HEK293T (cell line): ENCODE measurements at regions not wholly inside any gene's neighbourhood (a gene's known extent, or its start where the extent isn't known, plus 50 kb on each side); places are given as distances from the start of the nearest gene placed in this dataset.

Experiments
- ARNT ChIP-seq: fragments of 450-650 bp; IDR thresholded peaks from 2 replicates; pipeline ENCODE4 v1.6.1; 2017; ENCODE audit warnings: mild to moderate bottlenecking
- BHLHE40 ChIP-seq: fragments of 450-650 bp; IDR thresholded peaks from 2 replicates; pipeline ENCODE4 v1.6.1; 2016; ENCODE audit warnings: mild to moderate bottlenecking, moderate library complexity, borderline replicate concordance
- CTBP1 ChIP-seq: fragments of 450-650 bp; IDR thresholded peaks from 2 replicates; pipeline ENCODE4 v1.6.1; 2016; ENCODE audit warnings: borderline replicate concordance
- ELF4 ChIP-seq: fragments of 450-650 bp; IDR thresholded peaks from 2 replicates; pipeline ENCODE4 v1.6.1; 2017; ENCODE audit warnings: antibody characterized with exemption
- FOXK2 ChIP-seq: fragments of 450-650 bp; IDR thresholded peaks from 2 replicates; pipeline ENCODE4 v1.6.1; 2016; ENCODE audit warnings: mild to moderate bottlenecking
- FOXM1 ChIP-seq: fragments of 450-650 bp; IDR thresholded peaks from 2 replicates; pipeline ENCODE4 v1.6.1; 2017; ENCODE audit warnings: mild to moderate bottlenecking, borderline replicate concordance
- HDGF ChIP-seq: fragments of 450-650 bp; IDR thresholded peaks from 2 replicates; pipeline ENCODE4 v1.6.1; 2017; ENCODE audit warnings: antibody characterized with exemption, borderline replicate concordance
- L3MBTL2 ChIP-seq: fragments of 450-650 bp; conservative IDR thresholded peaks from 2 replicates; pipeline ENCODE4 v1.6.1; 2016; ENCODE audit warnings: mild to moderate bottlenecking
- LEF1 ChIP-seq: fragments of 450-650 bp; IDR thresholded peaks from 2 replicates; pipeline ENCODE4 v1.6.1; 2017; ENCODE audit warnings: mild to moderate bottlenecking, borderline replicate concordance
- SP1 ChIP-seq: fragments of 450-650 bp; IDR thresholded peaks from 2 replicates; pipeline ENCODE4 v1.6.1; 2017
- TARDBP ChIP-seq: fragments of 450-650 bp; IDR thresholded peaks from 2 replicates; pipeline ENCODE4 v1.6.1; 2016

- TF ChIP-seq FOXM1 = no peak
- TF ChIP-seq ELF4 = no peak
- TF ChIP-seq TARDBP = no peak
- TF ChIP-seq SP1 = no peak
- no peak for TF ChIP-seq CTBP1
- TF ChIP-seq HDGF = no peak
- no peak for TF ChIP-seq LEF1
- no peak for TF ChIP-seq ARNT
- TF ChIP-seq BHLHE40 = no peak
- no peak for TF ChIP-seq L3MBTL2
- TF ChIP-seq FOXK2 = no peak
These were observed 197.7 kb downstream of the SLITRK6 start for GRCh38 chr13:85601526-85601925.
